H1 (cell line): ENCODE measurements at regions not wholly inside any gene's neighbourhood (a gene's known extent, or its start where the extent isn't known, plus 50 kb on each side); places are given as distances from the start of the nearest gene placed in this dataset.

Experiments
- CTCF ChIA-PET: fragments of 300-600 bp; sonication (Branson Sonifier 250); formaldehyde crosslinking; loops from one replicate; lab custom pipeline; 2021; ENCODE audit not compliant: partially characterized antibody; lab: Charles Lee
- POLR2A ChIA-PET: fragments of 300-600 bp; sonication (Branson Sonifier 250); formaldehyde crosslinking; loops from one replicate; lab custom pipeline; 2021; ENCODE audit warnings: inconsistent platforms; ENCODE audit not compliant: partially characterized antibody; lab: Charles Lee
- DNase-seq, 2 experiments: peaks; one replicate each; pipeline versions ENCODE4 v3.0.0 to v3.0.0-alpha.2; 2010 to 2022; ENCODE audit warnings: low spot score in 2 of 2, low read depth in 1 of 2, mixed read lengths in 1 of 2
- FAIRE-seq: peaks from 2 replicates; lab custom pipeline; 2011; peaks lifted over from hg19 to GRCh38; lab: Jason Lieb, UNC
- H2AFZ ChIP-seq: 2 replicates; pipeline ENCODE4 v1.8.1; 2012; ENCODE audit warnings: low read length, inconsistent platforms
- H2AK5ac ChIP-seq: 2 replicates; pipeline ENCODE4 v1.6.1; 2013; ENCODE audit warnings: low read depth, low read length
- H2BK120ac ChIP-seq: replicated peaks from 2 replicates; pipeline ENCODE3; 2013; ENCODE audit warnings: low read depth, low read length, inconsistent platforms
- H2BK12ac ChIP-seq: 2 replicates; pipeline ENCODE4 v1.6.1; 2013; ENCODE audit warnings: low read depth, low read length
- H2BK15ac ChIP-seq: 2 replicates; pipeline ENCODE4 v1.6.1; 2013; ENCODE audit warnings: low read length
- H2BK20ac ChIP-seq: 2 replicates; pipeline ENCODE4 v1.6.1; 2013; ENCODE audit warnings: low read length
- H2BK5ac ChIP-seq: 2 replicates; pipeline ENCODE4 v1.6.1; 2013; ENCODE audit warnings: low read depth, low read length
- H3K14ac ChIP-seq: 2 replicates; pipeline ENCODE4 v1.6.1; 2013; ENCODE audit warnings: inconsistent platforms; ENCODE audit not compliant: insufficient read length
- H3K18ac ChIP-seq: 2 replicates; pipeline ENCODE4 v1.6.1; 2013; ENCODE audit warnings: low read length; ENCODE audit errors: extremely low read depth
- H3K23ac ChIP-seq: 2 replicates; pipeline ENCODE4 v1.6.1; 2013; ENCODE audit warnings: inconsistent platforms; ENCODE audit not compliant: insufficient read length
- H3K23me2 ChIP-seq: 2 replicates; pipeline ENCODE4 v1.6.1; 2013; ENCODE audit warnings: low read depth, low read length
- H3K27ac ChIP-seq: 2 replicates; pipeline ENCODE4 v1.6.1; 2011; ENCODE audit warnings: low read depth, low read length, inconsistent platforms
- H3K27me3 ChIP-seq, 4 experiments: replicated peaks in 1 of 4; 1 replicate in 1 of 4; 2 replicates in 3 of 4; pipeline versions ENCODE4 v1.6.1 to v1.8.1; 2011 to 2013; ENCODE audit warnings: low read length in 3 of 4, mild to moderate bottlenecking in 3 of 4, inconsistent platforms in 2 of 4, mixed read lengths in 2 of 4, moderate library complexity in 1 of 4; ENCODE audit not compliant: control insufficient read depth in 3 of 4, insufficient read depth in 3 of 4; ENCODE audit errors: extremely low read depth in 1 of 4
- H3K36me3 ChIP-seq, 4 experiments: 2 replicates each; pipeline versions ENCODE4 v1.6.1 to v1.8.1; 2011 to 2013; ENCODE audit warnings: mild to moderate bottlenecking in 4 of 4, low read length in 3 of 4, moderate library complexity in 2 of 4, control low read depth in 1 of 4, inconsistent platforms in 1 of 4; ENCODE audit not compliant: insufficient read depth in 4 of 4, control insufficient read depth in 2 of 4
- H3K4ac ChIP-seq: replicated peaks from 2 replicates; pipeline ENCODE3; 2013; ENCODE audit warnings: low read length, low read depth, mixed read lengths, inconsistent platforms; ENCODE audit not compliant: insufficient read length
- H3K4me1 ChIP-seq, 4 experiments: replicated peaks in 1 of 4; 1 replicate in 1 of 4; 2 replicates in 3 of 4; pipeline versions ENCODE4 v1.6.1 to v1.8.1; 2011 to 2013; ENCODE audit warnings: low read length in 3 of 4, inconsistent platforms in 2 of 4, mixed read lengths in 1 of 4; ENCODE audit not compliant: insufficient read depth in 4 of 4, control insufficient read depth in 3 of 4
- H3K4me2 ChIP-seq, 2 experiments: 2 replicates each; pipeline versions ENCODE4 v1.6.1 to v1.8.1; 2011 to 2013; ENCODE audit warnings: low read depth in 2 of 2, low read length in 2 of 2, control low read depth in 1 of 2, inconsistent platforms in 1 of 2, mild to moderate bottlenecking in 1 of 2; ENCODE audit not compliant: insufficient read depth in 1 of 2
- H3K4me3 ChIP-seq, 4 experiments: fragments of 200-600, 300-600 bp in 1 of 4; sonication (generic), shearing (Covaris generic), sonication (Bioruptor Twin) in 1 of 4; 2 replicates each; pipeline versions ENCODE4 v1.5.1 to v1.8.1; 2011 to 2016; ENCODE audit warnings: low read length in 4 of 4, low read depth in 3 of 4, control low read depth in 2 of 4, inconsistent platforms in 2 of 4, mild to moderate bottlenecking in 2 of 4, mixed read lengths in 1 of 4, moderate library complexity in 1 of 4; ENCODE audit not compliant: insufficient read depth in 2 of 4; ENCODE audit errors: extremely low read depth in 1 of 4
- H3K56ac ChIP-seq: replicated peaks from 2 replicates; pipeline ENCODE3; 2013; ENCODE audit warnings: low read depth, mild to moderate bottlenecking, mixed read lengths, low read length, inconsistent platforms; ENCODE audit not compliant: insufficient read length
- H3K79me1 ChIP-seq: 2 replicates; pipeline ENCODE4 v1.6.1; 2013; ENCODE audit warnings: low read depth, low read length, control low read depth
- H3K79me2 ChIP-seq, 2 experiments: 2 replicates each; pipeline versions ENCODE4 v1.6.1 to v1.8.1; 2012 to 2013; ENCODE audit warnings: low read length in 2 of 2, mild to moderate bottlenecking in 2 of 2, inconsistent platforms in 1 of 2; ENCODE audit not compliant: insufficient read depth in 2 of 2, control insufficient read depth in 1 of 2
- H3K9ac ChIP-seq, 4 experiments: replicated peaks in 1 of 4; 1 replicate in 1 of 4; 2 replicates in 3 of 4; pipeline versions ENCODE4 v1.6.1 to v1.8.1; 2011 to 2013; ENCODE audit warnings: low read depth in 3 of 4, low read length in 3 of 4, control low read depth in 2 of 4, mild to moderate bottlenecking in 2 of 4, moderate library complexity in 2 of 4, inconsistent platforms in 1 of 4; ENCODE audit errors: extremely low read depth in 1 of 4
- H3K9me3 ChIP-seq, 2 experiments: 2 replicates each; pipeline versions ENCODE4 v1.6.1 to v1.8.1; 2012 to 2013; ENCODE audit warnings: mild to moderate bottlenecking in 2 of 2, moderate library complexity in 2 of 2, control low read depth in 1 of 2, inconsistent platforms in 1 of 2, low read depth in 1 of 2, low read length in 1 of 2, mixed read lengths in 1 of 2; ENCODE audit not compliant: insufficient read depth in 2 of 2
- H4K20me1 ChIP-seq, 2 experiments: replicated peaks in 1 of 2; 2 replicates each; pipeline versions ENCODE3 to v1.8.1; 2011 to 2013; ENCODE audit warnings: inconsistent platforms in 2 of 2, low read length in 2 of 2, mild to moderate bottlenecking in 1 of 2; ENCODE audit not compliant: insufficient read depth in 2 of 2, control insufficient read depth in 1 of 2
- H4K5ac ChIP-seq: 2 replicates; pipeline ENCODE4 v1.6.1; 2013; ENCODE audit warnings: low read length, low read depth, mixed read lengths, inconsistent platforms; ENCODE audit not compliant: insufficient read length
- H4K8ac ChIP-seq: 2 replicates; pipeline ENCODE4 v1.8.0; 2013; ENCODE audit warnings: mild to moderate bottlenecking, moderate library complexity, low read length, inconsistent platforms; ENCODE audit not compliant: insufficient read depth; ENCODE audit errors: extremely low read depth
- H4K91ac ChIP-seq: replicated peaks from 2 replicates; pipeline ENCODE3; 2013; ENCODE audit warnings: low read length, mixed read lengths, inconsistent platforms; ENCODE audit not compliant: insufficient read length
- CEBPB ChIP-seq: IDR thresholded peaks from 2 replicates; pipeline ENCODE4 v1.6.1; 2012; ENCODE audit warnings: low read depth, low read length
- CREB1 ChIP-seq: IDR thresholded peaks from 2 replicates; pipeline ENCODE4 v1.6.1; 2012; ENCODE audit warnings: inconsistent platforms
- TEAD4 ChIP-seq: IDR thresholded peaks from 2 replicates; pipeline ENCODE4 v1.6.1; 2012; ENCODE audit warnings: low read depth, low read length, inconsistent platforms, mixed read lengths
- YY1 ChIP-seq: IDR thresholded peaks from 2 replicates; pipeline ENCODE4 v1.6.1; 2011; ENCODE audit warnings: low read depth, mild to moderate bottlenecking, low read length
- ZNF274 ChIP-seq: IDR thresholded peaks from 2 replicates; pipeline ENCODE4 v1.7.0; 2012; ENCODE audit warnings: low read length, borderline replicate concordance; ENCODE audit errors: extremely low read depth
- WGBS, 2 experiments: shearing (Covaris generic) in 1 of 2; methylation state at CpG; one replicate each; pipeline versions ENCODE4 v1.1.6 to v1.1.7; 2013 to 2015; ENCODE audit warnings: low lambda C conversion rate in 2 of 2, mixed read lengths in 2 of 2, inconsistent platforms in 1 of 2, low coverage in 1 of 2, missing lambda C conversion rate in 1 of 2; ENCODE audit not compliant: insufficient replicate concordance in 2 of 2, insufficient coverage in 1 of 2, insufficient read length in 1 of 2; ENCODE audit errors: extremely low coverage in 1 of 2, missing lambda C conversion rate in 1 of 2; 5-methylcytosine and 5-hydroxymethylcytosine counted together

GRCh38 chr6:11865680-11866300 is 87.2 kb upstream of the ADTRP start:
- Histone ChIP-seq H2AK5ac (no peak overlapping the region), H3K9ac (no peak overlapping the region), H3K14ac (no peak overlapping the region), H3K4me1 (no peaks in the 10 kb centered on the region; a peak in 1 of 7 replicates), H3K9me3 (peaks cover 0 to 10% of the 10 kb centered on the region in 2 experiments; a peak in 2 of 4 replicates), H3K27ac (no peak overlapping the region), H2BK12ac (no peak overlapping the region), H2BK20ac (no peak overlapping the region), H3K27me3 (no peaks in the 10 kb centered on the region), H2BK15ac (no peak overlapping the region), H2BK120ac (no peak overlapping the region), H3K4me3 (no peak overlapping the region), H3K56ac (no peak overlapping the region), H3K79me1 (no peaks in the 10 kb centered on the region), H4K8ac (no peak overlapping the region), H3K79me2 (no peaks in the 10 kb centered on the region), H2BK5ac (no peak overlapping the region), H3K4me2 (no peak overlapping the region), H4K20me1 (no peaks in the 10 kb centered on the region), H4K5ac (no peak overlapping the region), H3K23me2 (no peaks in the 10 kb centered on the region), H2AFZ (no peak overlapping the region), H4K91ac (no peak overlapping the region), H3K23ac (no peak overlapping the region), H3K18ac (no peak overlapping the region), H3K36me3 (no peaks in the 10 kb centered on the region), H3K4ac (no peak overlapping the region)
- 92% methylated on average over 8 of the region's 8 CpGs; no CpG with 5 or more reads in 1 of the 2 experiments for WGBS, 2 experiments
- POLR2A ChIA-PET, result no interaction called here
- CTCF ChIA-PET, result interaction anchor here (0.6 kb wide), 1 partner anchor 51 kb away, joined by 3 read pairs; no protein-coding TSS in a partner anchor
- FAIRE-seq, result no peak
- no peak for DNase-seq
- no peak for TF ChIP-seq TEAD4
- TF ChIP-seq ZNF274, result no peak
- no peak for TF ChIP-seq YY1
- no peak for TF ChIP-seq CEBPB
- no peak for TF ChIP-seq CREB1
